A549 (cell line): ENCODE measurements at regions not wholly inside any gene's neighbourhood (a gene's known extent, or its start where the extent isn't known, plus 50 kb on each side); places are given as distances from the start of the nearest gene placed in this dataset.

Experiments
- ATAC-seq, 2 experiments: fragments of 200-7000 bp in 1 of 2; fragments of >200 bp in 1 of 2; cut with Nextera tagmentation in 1 of 2; cut with Tn5 transposase in 1 of 2; 3 replicates each; pipeline versions ENCODE4 v1.8.0 to v1.9.1; 2018 to 2020; ENCODE audit warnings: mild to moderate bottlenecking in 1 of 2, moderate library complexity in 1 of 2
- CTCF ChIA-PET: fragments of 300-600 bp; sonication (Branson Sonifier 250); formaldehyde crosslinking; extraction: SDS; loops from one replicate; lab custom pipeline; 2021; ENCODE audit warnings: antibody characterized with exemption, inconsistent platforms; lab: Yijun Ruan, JAX
- POLR2A ChIA-PET: fragments of 350-600 bp; formaldehyde crosslinking; extraction: SDS; loops from one replicate; lab custom pipeline; 2021; ENCODE audit warnings: antibody characterized with exemption, inconsistent platforms; lab: Yijun Ruan, JAX
- DNase-seq, 2 experiments: peaks; one replicate each; pipeline versions ENCODE4 v3.0.0 to v3.0.0-alpha.2; 2011 to 2016; ENCODE audit warnings: low read depth in 1 of 2, low spot score in 1 of 2
- FAIRE-seq: peaks from 2 replicates; lab custom pipeline; 2011; peaks lifted over from hg19 to GRCh38; lab: Jason Lieb, UNC
- H3K27ac ChIP-seq, 2 experiments: fragments of >200 bp; sonication (Bioruptor Twin); formaldehyde crosslinking; 3 replicates each; pipeline ENCODE4 v1.5.1; 2016 to 2017
- H3K4me1 ChIP-seq: fragments of >200 bp; sonication (Bioruptor Twin); formaldehyde crosslinking; 3 replicates; pipeline ENCODE4 v1.6.1; 2016
- H3K4me2 ChIP-seq: fragments of >200 bp; sonication (Bioruptor Twin); formaldehyde crosslinking; 3 replicates; pipeline ENCODE4 v1.6.1; 2016
- H3K4me3 ChIP-seq: fragments of >200 bp; sonication (Bioruptor Twin); formaldehyde crosslinking; 3 replicates; pipeline ENCODE4 v1.5.1; 2016
- H3K9me3 ChIP-seq: fragments of >200 bp; sonication (Bioruptor Twin); formaldehyde crosslinking; 3 replicates; pipeline ENCODE4 v1.6.1; 2016
- ATOH8 ChIP-seq: fragments of 250-450 bp; sonication (Bioruptor Pico); IDR thresholded peaks from 2 replicates; pipeline ENCODE4 v1.5.0; 2020; ENCODE audit warnings: low read depth, mild to moderate bottlenecking, moderate library complexity
- CBX8 ChIP-seq: fragments of 200-600 bp; sonication (generic); IDR thresholded peaks from 2 replicates; pipeline ENCODE4 v1.6.1; 2016
- E2F6 ChIP-seq: IDR thresholded peaks from 2 replicates; pipeline ENCODE4 v1.6.1; 2012; ENCODE audit warnings: low read depth, borderline replicate concordance
- EHF ChIP-seq: fragments of 250-450 bp; sonication (Bioruptor Pico); IDR thresholded peaks from 2 replicates; pipeline ENCODE4 v1.5.0; 2020; ENCODE audit warnings: mild to moderate bottlenecking
- HOXB13 ChIP-seq: fragments of 250-450 bp; sonication (Bioruptor Pico); IDR thresholded peaks from 2 replicates; pipeline ENCODE4 v1.5.0; 2020; ENCODE audit warnings: low read depth, mild to moderate bottlenecking, moderate library complexity
- HOXB5 ChIP-seq: fragments of 250-450 bp; sonication (Bioruptor Pico); IDR thresholded peaks from 2 replicates; pipeline ENCODE4 v1.5.0; 2020; ENCODE audit warnings: mild to moderate bottlenecking, moderate library complexity
- JUNB ChIP-seq: fragments of >200 bp; sonication (Bioruptor Twin); formaldehyde crosslinking; IDR thresholded peaks from 2 replicates; pipeline ENCODE4 v1.6.1; 2016
- KDM1A ChIP-seq: fragments of 200-600 bp; sonication (generic); IDR thresholded peaks from 2 replicates; pipeline ENCODE4 v1.6.1; 2016; ENCODE audit warnings: low read depth, mild to moderate bottlenecking
- NFE2L2 ChIP-seq: fragments of 150-350 bp; conservative IDR thresholded peaks from 2 replicates; pipeline ENCODE4 v1.6.1; 2014; ENCODE audit warnings: low read length
- NPAS2 ChIP-seq: fragments of 250-450 bp; sonication (Bioruptor Pico); IDR thresholded peaks from 2 replicates; pipeline ENCODE4 v1.8.0; 2022; ENCODE audit warnings: mild to moderate bottlenecking, moderate library complexity, borderline replicate concordance
- POLR2A ChIP-seq: IDR thresholded peaks from 2 replicates; pipeline ENCODE4 v1.6.1; 2012; ENCODE audit warnings: mild to moderate bottlenecking, low read length
- RARB ChIP-seq: fragments of 250-450 bp; sonication (Bioruptor Pico); IDR thresholded peaks from 2 replicates; pipeline ENCODE4 v1.8.0; 2021; ENCODE audit warnings: mild to moderate bottlenecking, moderate library complexity
- REST ChIP-seq: fragments of 200-600 bp; sonication (generic); IDR thresholded peaks from 2 replicates; pipeline ENCODE4 v1.6.1; 2016; ENCODE audit warnings: antibody characterized with exemption, mild to moderate bottlenecking, moderate library complexity
- RFX5 ChIP-seq: fragments of 450-650 bp; IDR thresholded peaks from 2 replicates; pipeline ENCODE4 v1.7.1; 2014; ENCODE audit warnings: antibody characterized with exemption, mild to moderate bottlenecking, moderate library complexity
- SMC3 ChIP-seq: fragments of >200 bp; sonication (Bioruptor Twin); formaldehyde crosslinking; IDR thresholded peaks from 3 replicates; pipeline ENCODE4 v1.6.1; 2018; ENCODE audit warnings: inconsistent platforms
- TFCP2L1 ChIP-seq: fragments of 250-450 bp; sonication (Bioruptor Pico); IDR thresholded peaks from 2 replicates; pipeline ENCODE4 v1.5.0; 2021; ENCODE audit warnings: mild to moderate bottlenecking
- TP53 ChIP-seq: fragments of 250-450 bp; sonication (Bioruptor Pico); IDR thresholded peaks from 2 replicates; pipeline ENCODE4 v1.5.0; 2021; ENCODE audit warnings: mild to moderate bottlenecking, moderate library complexity
- USF2 ChIP-seq: fragments of 450-650 bp; IDR thresholded peaks from 2 replicates; pipeline ENCODE4 v1.6.1; 2014; ENCODE audit warnings: antibody characterized with exemption
- WGBS: methylation state at CpG from one replicate; pipeline ENCODE4 v1.1.6; 2017; ENCODE audit errors: missing lambda C conversion rate; 5-methylcytosine and 5-hydroxymethylcytosine counted together
- TF ChIP-seq, protein P1 (sequence below): IDR thresholded peaks from 2 replicates; pipeline ENCODE4 v1.6.1; 2012
- TF ChIP-seq, protein P2 (sequence below): fragments of >200 bp; sonication (Bioruptor Twin); formaldehyde crosslinking; IDR thresholded peaks from 3 replicates; pipeline ENCODE4 v1.6.1; 2016
- TF ChIP-seq, protein P3 (sequence below): fragments of >200 bp; sonication (Bioruptor Twin); formaldehyde crosslinking; IDR thresholded peaks from 2 replicates; pipeline ENCODE4 v1.6.1; 2016
- TF ChIP-seq, protein P4 (sequence below): fragments of 250-450 bp; sonication (Bioruptor Pico); IDR thresholded peaks from 2 replicates; pipeline ENCODE4 v1.5.0; 2021; ENCODE audit warnings: mild to moderate bottlenecking, moderate library complexity, borderline replicate concordance
- TF ChIP-seq, protein P5 (sequence below): fragments of >200 bp; sonication (Bioruptor Twin); formaldehyde crosslinking; IDR thresholded peaks from 3 replicates; pipeline ENCODE4 v1.5.1; 2016

GRCh38 chr5:108529381-108529780, 147.5 kb upstream of the FBXL17 start:
- DNase-seq (no peak), FAIRE-seq (no peak), ATAC-seq (no peak)
- no peaks in the 10 kb centered on the region for H3K4me1 ChIP-seq
- H3K4me2 ChIP-seq = no peak overlapping the region
- WGBS = 0% methylated on average over 1 of the region's 1 CpG
- POLR2A ChIA-PET = no interaction called here
- H3K9me3 ChIP-seq = no peaks in the 10 kb centered on the region
- no peak overlapping the region for H3K4me3 ChIP-seq
- CTCF ChIA-PET = no interaction called here
- H3K27ac ChIP-seq = no peak overlapping the region
- TF ChIP-seq CBX8 (no peak), TFCP2L1 (no peak), USF2 (no peak), KDM1A (no peak), HOXB13 (CRISPR knock-in tag) (no peak), RFX5 (no peak), JUNB (no peak), TP53 (CRISPR knock-in tag) (no peak), NFE2L2 (no peak), ATOH8 (CRISPR knock-in tag) (no peak), SMC3 (no peak), RARB (CRISPR knock-in tag) (no peak), E2F6 (no peak), REST (no peak)
- TF ChIP-seq, protein P1, sequence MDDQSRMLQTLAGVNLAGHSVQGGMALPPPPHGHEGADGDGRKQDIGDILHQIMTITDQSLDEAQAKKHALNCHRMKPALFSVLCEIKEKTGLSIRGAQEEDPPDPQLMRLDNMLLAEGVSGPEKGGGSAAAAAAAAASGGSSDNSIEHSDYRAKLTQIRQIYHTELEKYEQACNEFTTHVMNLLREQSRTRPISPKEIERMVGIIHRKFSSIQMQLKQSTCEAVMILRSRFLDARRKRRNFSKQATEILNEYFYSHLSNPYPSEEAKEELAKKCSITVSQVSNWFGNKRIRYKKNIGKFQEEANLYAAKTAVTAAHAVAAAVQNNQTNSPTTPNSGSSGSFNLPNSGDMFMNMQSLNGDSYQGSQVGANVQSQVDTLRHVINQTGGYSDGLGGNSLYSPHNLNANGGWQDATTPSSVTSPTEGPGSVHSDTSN = no peak
- TF ChIP-seq, protein P2, sequence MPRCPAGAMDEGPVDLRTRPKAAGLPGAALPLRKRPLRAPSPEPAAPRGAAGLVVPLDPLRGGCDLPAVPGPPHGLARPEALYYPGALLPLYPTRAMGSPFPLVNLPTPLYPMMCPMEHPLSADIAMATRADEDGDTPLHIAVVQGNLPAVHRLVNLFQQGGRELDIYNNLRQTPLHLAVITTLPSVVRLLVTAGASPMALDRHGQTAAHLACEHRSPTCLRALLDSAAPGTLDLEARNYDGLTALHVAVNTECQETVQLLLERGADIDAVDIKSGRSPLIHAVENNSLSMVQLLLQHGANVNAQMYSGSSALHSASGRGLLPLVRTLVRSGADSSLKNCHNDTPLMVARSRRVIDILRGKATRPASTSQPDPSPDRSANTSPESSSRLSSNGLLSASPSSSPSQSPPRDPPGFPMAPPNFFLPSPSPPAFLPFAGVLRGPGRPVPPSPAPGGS = no peak
- TF ChIP-seq, protein P3, sequence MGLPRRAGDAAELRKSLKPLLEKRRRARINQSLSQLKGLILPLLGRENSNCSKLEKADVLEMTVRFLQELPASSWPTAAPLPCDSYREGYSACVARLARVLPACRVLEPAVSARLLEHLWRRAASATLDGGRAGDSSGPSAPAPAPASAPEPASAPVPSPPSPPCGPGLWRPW = no peak
- TF ChIP-seq, all 56 proteins: peak for 0

GRCh38 chr5:108528655-108529054, 146.8 kb upstream of the FBXL17 start:
- no peak for FAIRE-seq
- TF ChIP-seq, protein P4, sequence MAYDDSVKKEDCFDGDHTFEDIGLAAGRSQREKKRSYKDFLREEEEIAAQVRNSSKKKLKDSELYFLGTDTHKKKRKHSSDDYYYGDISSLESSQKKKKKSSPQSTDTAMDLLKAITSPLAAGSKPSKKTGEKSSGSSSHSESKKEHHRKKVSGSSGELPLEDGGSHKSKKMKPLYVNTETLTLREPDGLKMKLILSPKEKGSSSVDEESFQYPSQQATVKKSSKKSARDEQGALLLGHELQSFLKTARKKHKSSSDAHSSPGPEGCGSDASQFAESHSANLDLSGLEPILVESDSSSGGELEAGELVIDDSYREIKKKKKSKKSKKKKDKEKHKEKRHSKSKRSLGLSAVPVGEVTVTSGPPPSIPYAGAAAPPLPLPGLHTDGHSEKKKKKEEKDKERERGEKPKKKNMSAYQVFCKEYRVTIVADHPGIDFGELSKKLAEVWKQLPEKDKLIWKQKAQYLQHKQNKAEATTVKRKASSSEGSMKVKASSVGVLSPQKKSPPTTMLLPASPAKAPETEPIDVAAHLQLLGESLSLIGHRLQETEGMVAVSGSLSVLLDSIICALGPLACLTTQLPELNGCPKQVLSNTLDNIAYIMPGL (CRISPR knock-in tag) = no peak
- TF ChIP-seq E2F6 (no peak), HOXB5 (CRISPR knock-in tag) (no peak), EHF (CRISPR knock-in tag) (no peak), NPAS2 (CRISPR knock-in tag) (no peak), POLR2A (no peak)
- TF ChIP-seq, protein P5, sequence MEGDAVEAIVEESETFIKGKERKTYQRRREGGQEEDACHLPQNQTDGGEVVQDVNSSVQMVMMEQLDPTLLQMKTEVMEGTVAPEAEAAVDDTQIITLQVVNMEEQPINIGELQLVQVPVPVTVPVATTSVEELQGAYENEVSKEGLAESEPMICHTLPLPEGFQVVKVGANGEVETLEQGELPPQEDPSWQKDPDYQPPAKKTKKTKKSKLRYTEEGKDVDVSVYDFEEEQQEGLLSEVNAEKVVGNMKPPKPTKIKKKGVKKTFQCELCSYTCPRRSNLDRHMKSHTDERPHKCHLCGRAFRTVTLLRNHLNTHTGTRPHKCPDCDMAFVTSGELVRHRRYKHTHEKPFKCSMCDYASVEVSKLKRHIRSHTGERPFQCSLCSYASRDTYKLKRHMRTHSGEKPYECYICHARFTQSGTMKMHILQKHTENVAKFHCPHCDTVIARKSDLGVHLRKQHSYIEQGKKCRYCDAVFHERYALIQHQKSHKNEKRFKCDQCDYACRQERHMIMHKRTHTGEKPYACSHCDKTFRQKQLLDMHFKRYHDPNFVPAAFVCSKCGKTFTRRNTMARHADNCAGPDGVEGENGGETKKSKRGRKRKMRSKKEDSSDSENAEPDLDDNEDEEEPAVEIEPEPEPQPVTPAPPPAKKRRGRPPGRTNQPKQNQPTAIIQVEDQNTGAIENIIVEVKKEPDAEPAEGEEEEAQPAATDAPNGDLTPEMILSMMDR = no peak

More at GRCh38 chr5:108528655-108529054, 146.8 kb upstream of the FBXL17 start:
- ChIA-PET CTCF (no interaction called here), POLR2A (no interaction called here)
- Histone ChIP-seq H3K4me1 (no peaks in the 10 kb centered on the region), H3K9me3 (no peaks in the 10 kb centered on the region), H3K4me2 (no peak overlapping the region), H3K27ac (no peak overlapping the region), H3K4me3 (no peak overlapping the region)
- no peak for DNase-seq
- WGBS = 0% methylated on average over 1 of the region's 1 CpG
- no peak for ATAC-seq
